SK-N-SH treated with all-trans-retinoic acid at 6 μM for 48 hours (cell line): ENCODE measurements at regions not wholly inside any gene's neighbourhood (a gene's known extent, or its start where the extent isn't known, plus 50 kb on each side); places are given as distances from the start of the nearest gene placed in this dataset.

Experiments used
- ATAC-seq: fragments of 200-7000 bp; cut with Tn5 transposase; 3 replicates; pipeline ENCODE4 v1.9.1; 2020; ENCODE audit warnings: mild to moderate bottlenecking, moderate library complexity
- ARNTL ChIP-seq: fragments of 450-650 bp; formaldehyde crosslinking; IDR thresholded peaks from 2 replicates; pipeline ENCODE4 v1.5.0; 2020; ENCODE audit warnings: low read depth, mild to moderate bottlenecking, moderate library complexity, borderline replicate concordance
- BACH2 ChIP-seq: fragments of 250-450 bp; sonication (Bioruptor Pico); IDR thresholded peaks from 2 replicates; pipeline ENCODE4 v1.9.0; 2021; ENCODE audit warnings: mild to moderate bottlenecking, borderline replicate concordance
- CREB5 ChIP-seq: fragments of 250-450 bp; sonication (Bioruptor Pico); IDR thresholded peaks from 2 replicates; pipeline ENCODE4 v1.5.1; 2020; ENCODE audit warnings: low read depth, mild to moderate bottlenecking, moderate library complexity
- CSDC2 ChIP-seq: fragments of 250-450 bp; sonication (Bioruptor Pico); IDR thresholded peaks from 2 replicates; pipeline ENCODE4 v1.5.0; 2020; ENCODE audit warnings: mild to moderate bottlenecking, moderate library complexity
- CSRNP3 ChIP-seq: fragments of 250-450 bp; sonication (Bioruptor Pico); IDR thresholded peaks from 2 replicates; pipeline ENCODE4 v1.5.1; 2021; ENCODE audit warnings: mild to moderate bottlenecking, moderate library complexity
- ESRRG ChIP-seq: fragments of 250-450 bp; sonication (Bioruptor Pico); IDR thresholded peaks from 2 replicates; pipeline ENCODE4 v1.6.1; 2021; ENCODE audit warnings: mild to moderate bottlenecking
- GLIS3 ChIP-seq: fragments of 250-450 bp; sonication (Bioruptor Pico); IDR thresholded peaks from 2 replicates; pipeline ENCODE4 v1.5.0; 2020; ENCODE audit warnings: mild to moderate bottlenecking, moderate library complexity
- ISL1 ChIP-seq: fragments of 250-450 bp; sonication (Bioruptor Pico); IDR thresholded peaks from 2 replicates; pipeline ENCODE4 v2.1.2; 2022; ENCODE audit warnings: mild to moderate bottlenecking, moderate library complexity
- POU6F1 ChIP-seq: fragments of 250-450 bp; sonication (Bioruptor Pico); IDR thresholded peaks from 2 replicates; pipeline ENCODE4 v1.8.0; 2021; ENCODE audit warnings: low read depth, mild to moderate bottlenecking, moderate library complexity, borderline replicate concordance
- PPARA ChIP-seq: fragments of 250-450 bp; sonication (Bioruptor Pico); IDR thresholded peaks from 2 replicates; pipeline ENCODE4 v1.5.0; 2020; ENCODE audit warnings: mild to moderate bottlenecking, borderline replicate concordance
- SNAI2 ChIP-seq: fragments of 250-450 bp; sonication (Bioruptor Pico); IDR thresholded peaks from 2 replicates; pipeline ENCODE4 v1.5.0; 2020; ENCODE audit warnings: mild to moderate bottlenecking, moderate library complexity
- TCF4 ChIP-seq: fragments of 250-450 bp; sonication (Bioruptor Pico); IDR thresholded peaks from 2 replicates; pipeline ENCODE4 v1.8.0; 2021; ENCODE audit warnings: mild to moderate bottlenecking, moderate library complexity, borderline replicate concordance
- TOX ChIP-seq: fragments of 250-450 bp; sonication (Bioruptor Pico); IDR thresholded peaks from 2 replicates; pipeline ENCODE4 v1.8.0; 2021; ENCODE audit warnings: mild to moderate bottlenecking, moderate library complexity, borderline replicate concordance
- TSHZ2 ChIP-seq: fragments of 250-450 bp; sonication (Bioruptor Pico); IDR thresholded peaks from 2 replicates; pipeline ENCODE4 v1.5.0; 2020; ENCODE audit warnings: mild to moderate bottlenecking, moderate library complexity
- ZC3H10 ChIP-seq: fragments of 250-450 bp; sonication (Bioruptor Pico); IDR thresholded peaks from 2 replicates; pipeline ENCODE4 v1.5.1; 2021; ENCODE audit warnings: mild to moderate bottlenecking, moderate library complexity
- ZFP3 ChIP-seq: fragments of 250-450 bp; sonication (Bioruptor Pico); IDR thresholded peaks from 2 replicates; pipeline ENCODE4 v1.5.0; 2020; ENCODE audit warnings: mild to moderate bottlenecking, moderate library complexity
- ZFP30 ChIP-seq: fragments of 450-650 bp; formaldehyde crosslinking; IDR thresholded peaks from 2 replicates; pipeline ENCODE4 v1.5.0; 2022; ENCODE audit warnings: mild to moderate bottlenecking, moderate library complexity
- ZNF565 ChIP-seq: fragments of 450-650 bp; formaldehyde crosslinking; conservative IDR thresholded peaks from 2 replicates; pipeline ENCODE4 v1.5.0; 2020; ENCODE audit warnings: low read depth, mild to moderate bottlenecking, moderate library complexity
- ZNF70 ChIP-seq: fragments of 450-650 bp; formaldehyde crosslinking; IDR thresholded peaks from 2 replicates; pipeline ENCODE4 v1.5.0; 2020; ENCODE audit warnings: mild to moderate bottlenecking, moderate library complexity
- TF ChIP-seq, protein P1 (sequence below): fragments of 250-450 bp; sonication (Bioruptor Pico); IDR thresholded peaks from 2 replicates; pipeline ENCODE4 v1.8.0; 2020; ENCODE audit warnings: mild to moderate bottlenecking, moderate library complexity, borderline replicate concordance

GRCh38 chr20:39674842-39675241 is 712.7 kb downstream of the DHX35 start (continued):
- TF ChIP-seq CREB5 (no peak), ISL1 (CRISPR knock-in tag) (no peak)

- no peak for ATAC-seq
- TF ChIP-seq BACH2 (CRISPR knock-in tag) (no peak), TOX (CRISPR knock-in tag) (no peak), ZFP3 (CRISPR knock-in tag) (no peak), ESRRG (CRISPR knock-in tag) (no peak), POU6F1 (CRISPR knock-in tag) (no peak), TCF4 (CRISPR knock-in tag) (no peak), ZNF70 (no peak), PPARA (CRISPR knock-in tag) (no peak), CREB5 (no peak), ZNF565 (CRISPR knock-in tag) (no peak), ZFP30 (no peak), SNAI2 (CRISPR knock-in tag) (no peak), ISL1 (CRISPR knock-in tag) (no peak), ZC3H10 (CRISPR knock-in tag) (no peak), ARNTL (CRISPR knock-in tag) (no peak), CSDC2 (CRISPR knock-in tag) (no peak)
- TF ChIP-seq, protein P1, sequence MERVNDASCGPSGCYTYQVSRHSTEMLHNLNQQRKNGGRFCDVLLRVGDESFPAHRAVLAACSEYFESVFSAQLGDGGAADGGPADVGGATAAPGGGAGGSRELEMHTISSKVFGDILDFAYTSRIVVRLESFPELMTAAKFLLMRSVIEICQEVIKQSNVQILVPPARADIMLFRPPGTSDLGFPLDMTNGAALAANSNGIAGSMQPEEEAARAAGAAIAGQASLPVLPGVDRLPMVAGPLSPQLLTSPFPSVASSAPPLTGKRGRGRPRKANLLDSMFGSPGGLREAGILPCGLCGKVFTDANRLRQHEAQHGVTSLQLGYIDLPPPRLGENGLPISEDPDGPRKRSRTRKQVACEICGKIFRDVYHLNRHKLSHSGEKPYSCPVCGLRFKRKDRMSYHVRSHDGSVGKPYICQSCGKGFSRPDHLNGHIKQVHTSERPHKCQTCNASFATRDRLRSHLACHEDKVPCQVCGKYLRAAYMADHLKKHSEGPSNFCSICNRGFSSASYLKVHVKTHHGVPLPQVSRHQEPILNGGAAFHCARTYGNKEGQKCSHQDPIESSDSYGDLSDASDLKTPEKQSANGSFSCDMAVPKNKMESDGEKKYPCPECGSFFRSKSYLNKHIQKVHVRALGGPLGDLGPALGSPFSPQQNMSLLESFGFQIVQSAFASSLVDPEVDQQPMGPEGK (CRISPR knock-in tag) = no peak
Observed at GRCh38 chr20:39670988-39671387, 708.8 kb downstream of the DHX35 start.

DNA sequence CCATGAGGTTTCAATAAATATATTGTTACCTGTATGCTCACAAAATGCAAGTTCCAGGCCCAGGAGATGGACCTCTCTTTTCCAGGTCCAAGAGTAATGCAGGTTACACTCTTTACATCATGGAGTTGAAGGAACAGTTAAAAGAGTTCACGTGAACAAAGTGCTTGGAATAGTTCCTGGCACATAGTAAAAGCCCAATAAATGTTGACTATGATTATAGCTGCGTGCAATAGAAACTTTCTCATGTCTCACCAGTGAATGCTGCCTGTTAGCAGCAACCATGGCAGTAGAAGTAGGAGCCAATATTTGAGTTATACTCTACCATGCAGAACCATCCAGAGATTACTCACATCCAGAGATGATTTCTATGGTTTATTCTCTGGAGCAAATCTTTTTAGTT is 707.5 kb downstream of the DHX35 start:
- no peak for TF ChIP-seq ZFP30
- TF ChIP-seq TOX (CRISPR knock-in tag) = no peak
- TF ChIP-seq TSHZ2 (CRISPR knock-in tag) = no peak
- TF ChIP-seq POU6F1 (CRISPR knock-in tag) = no peak
- TF ChIP-seq ARNTL (CRISPR knock-in tag) = no peak
- TF ChIP-seq TCF4 (CRISPR knock-in tag) = no peak
- no peak for TF ChIP-seq CSRNP3 (CRISPR knock-in tag)
- no peak for TF ChIP-seq PPARA (CRISPR knock-in tag)
- no peak for TF ChIP-seq GLIS3 (CRISPR knock-in tag)
- no peak for ATAC-seq
